ENCODE measurements at regions not wholly inside any gene's neighbourhood (a gene's known extent, or its start where the extent isn't known, plus 50 kb on each side); places are given as distances from the start of the nearest gene placed in this dataset.
"Not testable (repeated sequence)": the region's sequence is repeated elsewhere in the genome, so short reads cannot be mapped to it uniquely, and the experiment has no call there.

GRCh38 chr5:56637321-56637920, 177.9 kb upstream of the MAP3K1 start:
- no peaks in the 10 kb centered on the region for H3K9me3 Mint-ChIP-seq
- no peak overlapping the region for H3K4me3 Mint-ChIP-seq
- peaks cover 52% of the 10 kb centered on the region for H3K4me1 Mint-ChIP-seq
- H3K36me3 Mint-ChIP-seq = no peaks in the 10 kb centered on the region
- H3K27me3 Mint-ChIP-seq = no peaks in the 10 kb centered on the region
- no peak overlapping the region for H3K27ac Mint-ChIP-seq

GRCh38 chr5:56633950-56634349, 181.4 kb upstream of the MAP3K1 start:
- no peaks in the 10 kb centered on the region for H3K27me3 Mint-ChIP-seq
- peaks cover 5% of the 10 kb centered on the region for H3K9me3 Mint-ChIP-seq
- no peak overlapping the region for H3K27ac Mint-ChIP-seq
- peaks cover 6% of the 10 kb centered on the region for H3K36me3 Mint-ChIP-seq
- peaks cover 36% of the 10 kb centered on the region for H3K4me1 Mint-ChIP-seq
- H3K4me3 Mint-ChIP-seq = no peak overlapping the region

- no peak overlapping the region for H3K27ac Mint-ChIP-seq
- H3K36me3 Mint-ChIP-seq = peaks cover 10% of the 10 kb centered on the region
- H3K4me1 Mint-ChIP-seq = peaks cover 26% of the 10 kb centered on the region
- peaks cover 10% of the 10 kb centered on the region for H3K9me3 Mint-ChIP-seq
- H3K4me3 Mint-ChIP-seq = no peak overlapping the region
- H3K27me3 Mint-ChIP-seq = no peaks in the 10 kb centered on the region
These were observed 182.4 kb upstream of the MAP3K1 start for GRCh38 chr5:56632939-56633338.

GRCh38 chr5:56632199-56632598, 183.2 kb upstream of the MAP3K1 start:
- H3K36me3 Mint-ChIP-seq = peaks cover 12% of the 10 kb centered on the region
- H3K27ac Mint-ChIP-seq = no peak overlapping the region
- H3K9me3 Mint-ChIP-seq = peaks cover 13% of the 10 kb centered on the region
- H3K4me3 Mint-ChIP-seq = no peak overlapping the region
- no peaks in the 10 kb centered on the region for H3K27me3 Mint-ChIP-seq
- peaks cover 19% of the 10 kb centered on the region for H3K4me1 Mint-ChIP-seq

DNA sequence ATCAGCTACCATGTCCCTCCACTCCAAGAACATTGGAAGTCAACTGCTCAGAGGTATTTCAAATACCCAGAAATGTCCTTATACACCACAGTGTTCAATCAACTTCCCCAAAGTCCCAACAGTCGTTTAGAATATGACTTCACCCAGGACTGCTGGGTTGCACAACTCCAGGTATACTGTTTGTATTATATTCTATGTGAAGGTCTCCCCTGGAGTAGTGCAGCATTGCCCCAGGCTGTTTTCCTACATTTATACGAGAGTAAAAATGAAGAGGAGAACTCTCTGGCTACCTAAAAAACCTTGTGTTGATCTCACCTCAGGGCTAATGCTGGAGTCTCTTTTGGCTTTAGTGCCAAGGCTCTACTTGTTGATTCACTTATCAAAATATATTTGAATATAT, 183.6 kb upstream of the MAP3K1 start:
- Mint-ChIP-seq H3K9me3 (peaks cover 13% of the 10 kb centered on the region), H3K27ac (no peak overlapping the region), H3K4me1 (peaks cover 14% of the 10 kb centered on the region), H3K4me3 (no peak overlapping the region), H3K27me3 (no peaks in the 10 kb centered on the region), H3K36me3 (peaks cover 12% of the 10 kb centered on the region)

DNA sequence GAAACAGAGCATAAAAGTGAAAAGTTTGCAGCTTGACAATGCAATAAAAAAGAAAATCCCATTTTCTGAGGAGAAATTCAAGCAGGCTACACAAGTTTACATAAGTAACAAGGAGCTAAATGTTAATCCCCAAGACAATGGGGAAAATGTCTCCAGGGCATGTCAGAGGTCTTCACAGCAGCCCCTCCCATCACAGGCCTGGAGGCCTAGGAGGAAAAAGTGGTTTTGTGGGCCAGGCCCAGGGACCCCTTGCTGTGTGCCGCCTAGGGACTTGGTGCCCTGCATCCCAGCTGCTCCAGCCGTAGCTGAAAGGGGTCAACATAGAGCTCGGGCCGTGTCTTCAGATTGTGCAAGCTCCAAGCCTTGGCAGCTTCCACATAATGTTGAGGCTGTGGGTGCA, 186.7 kb upstream of the MAP3K1 start:
- not testable (repeated sequence) for H3K27ac Mint-ChIP-seq, H3K27me3 Mint-ChIP-seq, H3K4me3 Mint-ChIP-seq, H3K4me1 Mint-ChIP-seq
- peaks cover 12% of the 10 kb centered on the region for H3K36me3 Mint-ChIP-seq
- H3K9me3 Mint-ChIP-seq = peaks cover 13% of the 10 kb centered on the region

GRCh38 chr5:56625541-56625940, 189.8 kb upstream of the MAP3K1 start:
- Mint-ChIP-seq H3K4me1 (peaks cover 4% of the 10 kb centered on the region), H3K9me3 (peaks cover 23% of the 10 kb centered on the region), H3K27ac (no peak overlapping the region), H3K36me3 (peaks cover 15% of the 10 kb centered on the region), H3K27me3 (no peaks in the 10 kb centered on the region), H3K4me3 (no peak overlapping the region)

DNA sequence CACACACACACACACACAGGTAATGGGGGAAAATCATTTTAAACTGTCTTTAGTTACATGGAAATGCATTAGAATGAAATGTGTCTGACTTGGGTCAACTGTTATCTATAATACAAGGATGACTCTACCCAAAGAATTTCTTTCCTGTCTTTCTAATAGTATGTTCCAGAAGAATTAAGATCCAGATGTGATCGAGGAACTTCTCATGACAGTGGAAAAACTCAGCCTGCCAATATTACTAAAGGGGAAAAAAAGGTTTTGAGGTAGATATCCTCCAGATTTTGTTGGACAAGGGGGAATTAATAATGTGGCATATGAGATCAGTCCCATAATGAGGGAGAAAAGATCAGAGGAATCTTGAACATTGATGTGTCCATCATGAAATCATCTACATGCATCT, 190.6 kb upstream of the MAP3K1 start:
- Mint-ChIP-seq H3K27ac (no peak overlapping the region), H3K36me3 (peaks cover 12% of the 10 kb centered on the region), H3K4me3 (no peak overlapping the region), H3K27me3 (no peaks in the 10 kb centered on the region), H3K4me1 (peaks cover 5% of the 10 kb centered on the region), H3K9me3 (peaks cover 21% of the 10 kb centered on the region)

DNA sequence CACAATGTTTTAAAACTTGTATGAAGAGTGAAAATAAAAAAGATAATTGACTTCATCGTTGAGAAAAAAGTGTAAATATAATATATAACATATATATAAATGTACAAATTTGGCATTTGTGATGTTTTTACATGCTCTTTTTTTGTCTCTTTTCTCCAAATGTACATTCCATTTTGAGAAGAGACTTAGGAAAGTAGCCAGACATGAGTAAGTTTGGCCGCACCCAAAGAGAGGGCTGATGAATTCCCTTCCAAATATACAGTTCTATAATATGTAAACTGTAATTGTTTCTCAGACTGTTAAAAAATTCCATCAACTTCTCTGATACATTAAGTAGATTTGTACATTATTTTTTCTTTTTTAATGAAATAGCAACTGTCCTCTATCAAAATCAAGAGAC, 193.2 kb upstream of the MAP3K1 start:
- no peaks in the 10 kb centered on the region for H3K27me3 Mint-ChIP-seq

GRCh38 chr5:56620903-56621677, 194.3 kb upstream of the MAP3K1 start:
- Mint-ChIP-seq H3K36me3 (peaks cover 11% of the 10 kb centered on the region), H3K27ac (no peak overlapping the region), H3K4me1 (peaks cover 18% of the 10 kb centered on the region), H3K4me3 (no peak overlapping the region), H3K27me3 (no peaks in the 10 kb centered on the region), H3K9me3 (peaks cover 14% of the 10 kb centered on the region)

More for the DNA sequence above, 193.2 kb upstream of the MAP3K1 start:
- peaks cover 11% of the 10 kb centered on the region for H3K36me3 Mint-ChIP-seq
- H3K27ac Mint-ChIP-seq = no peak overlapping the region
- H3K4me3 Mint-ChIP-seq = no peak overlapping the region
- peaks cover 7% of the 10 kb centered on the region for H3K4me1 Mint-ChIP-seq
- peaks cover 14% of the 10 kb centered on the region for H3K9me3 Mint-ChIP-seq

DNA sequence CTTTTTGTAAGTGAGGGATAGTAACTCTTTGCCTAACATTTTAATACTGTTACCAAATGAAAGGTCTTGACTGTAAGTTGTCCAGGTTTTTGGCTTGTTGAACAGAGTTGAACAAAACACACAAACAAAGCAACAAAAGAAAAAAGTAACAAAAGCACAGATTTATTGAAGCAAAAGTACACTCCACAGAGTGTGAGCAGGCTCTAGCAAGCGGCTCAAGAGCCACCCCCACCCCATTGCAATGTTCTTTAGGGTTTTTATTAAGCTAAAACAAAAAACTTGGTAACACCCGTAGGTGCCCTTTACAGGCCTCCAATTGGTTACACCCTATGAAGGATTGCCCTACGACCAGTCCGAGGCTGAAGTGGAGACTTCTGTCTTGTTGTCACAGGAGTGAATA, 197.4 kb upstream of the MAP3K1 start:
- peaks cover 11% of the 10 kb centered on the region for H3K36me3 Mint-ChIP-seq
- peaks cover 46% of the 10 kb centered on the region for H3K4me1 Mint-ChIP-seq
- peaks cover 24% of the 10 kb centered on the region for H3K9me3 Mint-ChIP-seq
- H3K27ac Mint-ChIP-seq = no peak overlapping the region
- H3K4me3 Mint-ChIP-seq = no peak overlapping the region
- H3K27me3 Mint-ChIP-seq = no peaks in the 10 kb centered on the region

DNA sequence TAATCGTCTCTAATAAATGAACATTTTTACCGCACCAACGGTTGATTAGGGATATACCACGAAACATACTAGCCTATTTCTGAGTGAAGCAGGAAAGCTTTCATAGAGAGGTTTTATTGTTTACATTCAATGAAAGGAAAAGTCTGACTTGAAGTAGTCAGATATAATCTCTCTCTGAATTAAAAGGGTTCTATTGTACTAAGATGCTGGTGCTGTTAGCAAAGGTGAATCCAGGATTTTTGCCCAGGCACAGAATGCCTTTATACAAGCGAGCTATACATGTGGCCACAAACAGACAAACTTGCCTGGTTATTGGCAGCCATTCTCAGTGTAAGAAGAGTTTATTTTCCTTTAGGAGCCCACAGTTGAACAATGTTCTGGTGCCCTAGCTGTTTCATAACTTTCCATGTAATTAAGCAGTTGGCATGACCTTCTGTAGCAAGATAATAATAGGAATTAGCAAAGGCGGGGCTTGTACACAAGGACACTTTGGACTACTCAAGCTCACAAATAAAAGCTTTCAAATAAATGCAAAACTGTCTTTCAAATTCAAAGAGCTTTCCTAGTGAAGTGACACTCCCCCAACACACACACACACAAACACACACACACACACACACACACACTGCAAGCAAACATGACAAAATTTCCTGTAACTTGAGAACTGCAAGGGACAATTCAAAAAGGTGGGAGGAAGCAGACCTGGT, 198.7 kb upstream of the MAP3K1 start:
- Mint-ChIP-seq H3K9me3 (peaks cover 22% of the 10 kb centered on the region), H3K4me1 (peaks cover 60% of the 10 kb centered on the region)

DNA sequence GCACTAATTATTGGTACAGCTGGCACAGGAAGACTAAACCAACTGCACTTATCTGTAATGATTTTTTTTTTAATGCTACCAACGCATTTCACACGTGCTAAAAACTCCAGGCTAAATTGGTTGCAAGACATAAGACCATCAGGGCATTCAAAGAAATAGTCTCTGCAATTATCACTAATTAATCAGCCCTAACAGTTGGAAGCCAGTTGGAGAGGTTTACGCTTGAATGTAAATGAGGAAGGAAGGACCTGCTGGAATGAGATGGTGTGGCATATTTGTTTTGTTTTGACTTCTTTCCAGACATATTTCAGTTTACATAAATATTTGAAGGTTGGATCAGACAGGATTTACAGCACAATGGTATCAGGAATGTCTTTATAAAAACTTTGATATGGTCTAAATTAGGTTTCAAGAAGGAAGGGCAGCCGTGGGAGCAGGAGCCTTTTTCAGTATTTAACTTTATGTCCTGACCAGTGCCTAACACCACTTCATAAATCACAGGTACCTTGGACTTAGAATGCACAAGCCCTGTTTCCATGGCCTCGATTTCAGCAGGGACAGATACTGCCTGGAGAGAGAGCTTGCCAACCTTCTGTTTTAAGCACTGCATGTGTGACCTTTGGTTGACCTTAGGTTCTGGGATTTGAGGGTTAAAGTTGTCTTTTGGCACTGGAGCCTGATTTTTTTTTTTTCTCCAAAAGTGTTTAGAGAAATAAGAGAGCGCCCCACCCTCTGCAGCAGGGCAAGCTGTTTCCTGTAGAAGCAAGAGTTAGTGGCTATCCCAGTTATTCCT, 199.8 kb upstream of the MAP3K1 start:
- Mint-ChIP-seq H3K27ac (peak overlapping the region; percentile 81), H3K27me3 (no peaks in the 10 kb centered on the region)

More for the DNA sequence above, 198.7 kb upstream of the MAP3K1 start:
- H3K27ac Mint-ChIP-seq = peak overlapping the region; percentile 81
- H3K4me3 Mint-ChIP-seq = peak overlapping the region; percentile 52
- peaks cover 9% of the 10 kb centered on the region for H3K36me3 Mint-ChIP-seq
- no peaks in the 10 kb centered on the region for H3K27me3 Mint-ChIP-seq

GRCh38 chr5:56612759-56613158, 202.6 kb upstream of the MAP3K1 start:
- Mint-ChIP-seq H3K27ac (peak overlapping the region; percentile 74), H3K4me3 (peak overlapping the region; percentile 54), H3K4me1 (peaks cover 91% of the 10 kb centered on the region), H3K9me3 (peaks cover 19% of the 10 kb centered on the region), H3K36me3 (peaks cover 8% of the 10 kb centered on the region), H3K27me3 (no peaks in the 10 kb centered on the region)

More for the DNA sequence above, 199.8 kb upstream of the MAP3K1 start:
- H3K4me3 Mint-ChIP-seq = peak overlapping the region; percentile 52
- peaks cover 70% of the 10 kb centered on the region for H3K4me1 Mint-ChIP-seq
- H3K9me3 Mint-ChIP-seq = peaks cover 24% of the 10 kb centered on the region
- peaks cover 11% of the 10 kb centered on the region for H3K36me3 Mint-ChIP-seq

DNA sequence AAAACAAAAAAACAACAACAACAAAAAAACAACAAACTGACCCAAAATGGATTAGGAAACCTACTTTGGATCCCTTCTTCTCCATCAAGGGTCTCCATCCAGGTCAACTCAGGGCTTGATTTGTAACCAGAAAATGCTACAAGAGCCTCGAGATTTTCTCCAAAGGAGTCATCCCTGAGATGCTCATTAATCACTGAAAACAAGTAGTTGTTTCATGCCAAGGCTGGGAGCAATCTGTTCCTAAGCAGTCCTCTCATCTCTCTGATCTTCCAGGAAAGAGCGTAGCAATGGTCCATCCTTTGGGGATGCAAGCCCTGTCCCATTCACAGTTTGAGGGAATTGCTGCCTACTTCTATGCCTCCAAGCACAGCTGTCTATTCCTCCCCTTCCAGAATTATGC, 203.0 kb upstream of the MAP3K1 start:
- Mint-ChIP-seq H3K27ac (peak overlapping the region; percentile 74), H3K27me3 (no peaks in the 10 kb centered on the region), H3K9me3 (peaks cover 19% of the 10 kb centered on the region), H3K4me3 (peak overlapping the region; percentile 54), H3K4me1 (peaks cover 95% of the 10 kb centered on the region), H3K36me3 (peaks cover 8% of the 10 kb centered on the region)

Measured in activated naive CD4-positive, alpha-beta T cell treated with anti-CD3 and anti-CD28 coated beads, Interleukin-2, amount 50 U/mL, for 24 hours (primary cell).